Ishikawa (cell line): ENCODE measurements at regions not wholly inside any gene's neighbourhood (a gene's known extent, or its start where the extent isn't known, plus 50 kb on each side); places are given as distances from the start of the nearest gene placed in this dataset.

Experiments
- CEBPB ChIP-seq: IDR thresholded peaks from 2 replicates; pipeline ENCODE4 v1.6.1; 2012
- EP300 ChIP-seq: IDR thresholded peaks from 2 replicates; pipeline ENCODE4 v1.6.1; 2012; ENCODE audit warnings: borderline replicate concordance
- FOXM1 ChIP-seq: IDR thresholded peaks from 2 replicates; pipeline ENCODE4 v1.6.1; 2012; ENCODE audit warnings: low read depth, borderline replicate concordance
- MAX ChIP-seq: IDR thresholded peaks from 2 replicates; pipeline ENCODE4 v1.6.1; 2012
- NFIC ChIP-seq: IDR thresholded peaks from 2 replicates; pipeline ENCODE4 v1.6.1; 2012
- RAD21 ChIP-seq: IDR thresholded peaks from 2 replicates; pipeline ENCODE4 v1.6.1; 2012; ENCODE audit warnings: low read depth
- TAF1 ChIP-seq: IDR thresholded peaks from 2 replicates; pipeline ENCODE4 v1.6.1; 2012; ENCODE audit warnings: low read depth, mild to moderate bottlenecking
- TCF12 ChIP-seq: IDR thresholded peaks from 2 replicates; pipeline ENCODE4 v1.6.1; 2012; ENCODE audit warnings: low read depth
- TF ChIP-seq, protein P1 (sequence below): IDR thresholded peaks from 2 replicates; pipeline ENCODE4 v1.6.1; 2012
- TF ChIP-seq, protein P2 (sequence below): IDR thresholded peaks from 2 replicates; pipeline ENCODE4 v1.6.1; 2012; ENCODE audit warnings: low read depth, mild to moderate bottlenecking

- TF ChIP-seq EP300 (no peak), CEBPB (no peak), NFIC (no peak), TAF1 (no peak), TCF12 (no peak), MAX (no peak), FOXM1 (no peak), RAD21 (no peak)
- TF ChIP-seq, protein P1, sequence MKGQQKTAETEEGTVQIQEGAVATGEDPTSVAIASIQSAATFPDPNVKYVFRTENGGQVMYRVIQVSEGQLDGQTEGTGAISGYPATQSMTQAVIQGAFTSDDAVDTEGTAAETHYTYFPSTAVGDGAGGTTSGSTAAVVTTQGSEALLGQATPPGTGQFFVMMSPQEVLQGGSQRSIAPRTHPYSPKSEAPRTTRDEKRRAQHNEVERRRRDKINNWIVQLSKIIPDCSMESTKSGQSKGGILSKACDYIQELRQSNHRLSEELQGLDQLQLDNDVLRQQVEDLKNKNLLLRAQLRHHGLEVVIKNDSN = no peak
- TF ChIP-seq, protein P2, sequence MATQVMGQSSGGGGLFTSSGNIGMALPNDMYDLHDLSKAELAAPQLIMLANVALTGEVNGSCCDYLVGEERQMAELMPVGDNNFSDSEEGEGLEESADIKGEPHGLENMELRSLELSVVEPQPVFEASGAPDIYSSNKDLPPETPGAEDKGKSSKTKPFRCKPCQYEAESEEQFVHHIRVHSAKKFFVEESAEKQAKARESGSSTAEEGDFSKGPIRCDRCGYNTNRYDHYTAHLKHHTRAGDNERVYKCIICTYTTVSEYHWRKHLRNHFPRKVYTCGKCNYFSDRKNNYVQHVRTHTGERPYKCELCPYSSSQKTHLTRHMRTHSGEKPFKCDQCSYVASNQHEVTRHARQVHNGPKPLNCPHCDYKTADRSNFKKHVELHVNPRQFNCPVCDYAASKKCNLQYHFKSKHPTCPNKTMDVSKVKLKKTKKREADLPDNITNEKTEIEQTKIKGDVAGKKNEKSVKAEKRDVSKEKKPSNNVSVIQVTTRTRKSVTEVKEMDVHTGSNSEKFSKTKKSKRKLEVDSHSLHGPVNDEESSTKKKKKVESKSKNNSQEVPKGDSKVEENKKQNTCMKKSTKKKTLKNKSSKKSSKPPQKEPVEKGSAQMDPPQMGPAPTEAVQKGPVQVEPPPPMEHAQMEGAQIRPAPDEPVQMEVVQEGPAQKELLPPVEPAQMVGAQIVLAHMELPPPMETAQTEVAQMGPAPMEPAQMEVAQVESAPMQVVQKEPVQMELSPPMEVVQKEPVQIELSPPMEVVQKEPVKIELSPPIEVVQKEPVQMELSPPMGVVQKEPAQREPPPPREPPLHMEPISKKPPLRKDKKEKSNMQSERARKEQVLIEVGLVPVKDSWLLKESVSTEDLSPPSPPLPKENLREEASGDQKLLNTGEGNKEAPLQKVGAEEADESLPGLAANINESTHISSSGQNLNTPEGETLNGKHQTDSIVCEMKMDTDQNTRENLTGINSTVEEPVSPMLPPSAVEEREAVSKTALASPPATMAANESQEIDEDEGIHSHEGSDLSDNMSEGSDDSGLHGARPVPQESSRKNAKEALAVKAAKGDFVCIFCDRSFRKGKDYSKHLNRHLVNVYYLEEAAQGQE = no peak
Measured at GRCh38 chr7:67765481-67766175, 769.0 kb downstream of the TYW1 start.
